ENCODE measurements at regions not wholly inside any gene's neighbourhood (a gene's known extent, or its start where the extent isn't known, plus 50 kb on each side); places are given as distances from the start of the nearest gene placed in this dataset.

DNA sequence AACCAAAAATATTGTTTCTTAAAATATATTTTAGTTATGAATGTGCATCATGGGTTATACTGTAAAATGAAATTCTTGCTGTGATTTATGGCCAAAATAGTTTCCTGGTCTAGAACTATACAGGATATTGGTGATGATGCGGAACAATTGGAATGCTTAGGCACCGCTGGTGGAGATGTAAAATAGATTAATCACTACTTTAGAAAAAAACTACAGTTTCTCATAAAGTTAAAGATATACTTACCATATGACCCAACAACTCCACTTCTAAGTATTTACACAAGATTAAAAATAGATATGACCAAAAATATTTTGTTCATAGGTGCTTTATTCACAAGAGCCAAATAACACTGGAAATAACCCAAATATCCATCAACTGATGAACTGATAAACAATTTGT, 126.7 kb downstream of the TUSC7 start:
- TF ChIP-seq EZH2 (optimal IDR thresholded peaks at IDR 0.05; ENCODE audit: low read depth, low read length) (no peak), EZH2phosphoT487 (IDR thresholded peaks at IDR 0.05; ENCODE audit: low read length) (no peak)
- TF ChIP-seq, protein P1, sequence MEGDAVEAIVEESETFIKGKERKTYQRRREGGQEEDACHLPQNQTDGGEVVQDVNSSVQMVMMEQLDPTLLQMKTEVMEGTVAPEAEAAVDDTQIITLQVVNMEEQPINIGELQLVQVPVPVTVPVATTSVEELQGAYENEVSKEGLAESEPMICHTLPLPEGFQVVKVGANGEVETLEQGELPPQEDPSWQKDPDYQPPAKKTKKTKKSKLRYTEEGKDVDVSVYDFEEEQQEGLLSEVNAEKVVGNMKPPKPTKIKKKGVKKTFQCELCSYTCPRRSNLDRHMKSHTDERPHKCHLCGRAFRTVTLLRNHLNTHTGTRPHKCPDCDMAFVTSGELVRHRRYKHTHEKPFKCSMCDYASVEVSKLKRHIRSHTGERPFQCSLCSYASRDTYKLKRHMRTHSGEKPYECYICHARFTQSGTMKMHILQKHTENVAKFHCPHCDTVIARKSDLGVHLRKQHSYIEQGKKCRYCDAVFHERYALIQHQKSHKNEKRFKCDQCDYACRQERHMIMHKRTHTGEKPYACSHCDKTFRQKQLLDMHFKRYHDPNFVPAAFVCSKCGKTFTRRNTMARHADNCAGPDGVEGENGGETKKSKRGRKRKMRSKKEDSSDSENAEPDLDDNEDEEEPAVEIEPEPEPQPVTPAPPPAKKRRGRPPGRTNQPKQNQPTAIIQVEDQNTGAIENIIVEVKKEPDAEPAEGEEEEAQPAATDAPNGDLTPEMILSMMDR (IDR thresholded peaks at IDR 0.05; ENCODE audit: low read length): no peak
- Histone ChIP-seq H3K9me2 (replicated peaks; ENCODE audit: insufficient read depth, low read length) (no peaks in the 10 kb centered on the region), H3K36me3 (replicated peaks; ENCODE audit: insufficient read depth, low read length) (no peaks in the 10 kb centered on the region), H3K4me2 (ENCODE audit: low read depth, low read length) (no peak overlapping the region), H3K4me1 (ENCODE audit: low read length) (no peaks in the 10 kb centered on the region), H3K4me3 (ENCODE audit: low read length) (no peak overlapping the region), H3F3A (ENCODE audit: insufficient read depth, low read length) (no peaks in the 10 kb centered on the region), H2AFZ (ENCODE audit: low read length) (no peak overlapping the region), H3K27ac (ENCODE audit: low read length) (no peak overlapping the region), H3K79me2 (ENCODE audit: low read length) (no peaks in the 10 kb centered on the region), H3K9me3 (replicated peaks; ENCODE audit: insufficient read depth, low read length) (no peaks in the 10 kb centered on the region), H3K27me3 (replicated peaks; ENCODE audit: insufficient read depth, low read length) (no peaks in the 10 kb centered on the region), H4K20me1 (ENCODE audit: insufficient read depth, low read length) (no peaks in the 10 kb centered on the region), H3K9ac (ENCODE audit: low read length) (no peak overlapping the region)
- no peak for DNase-seq

DNA sequence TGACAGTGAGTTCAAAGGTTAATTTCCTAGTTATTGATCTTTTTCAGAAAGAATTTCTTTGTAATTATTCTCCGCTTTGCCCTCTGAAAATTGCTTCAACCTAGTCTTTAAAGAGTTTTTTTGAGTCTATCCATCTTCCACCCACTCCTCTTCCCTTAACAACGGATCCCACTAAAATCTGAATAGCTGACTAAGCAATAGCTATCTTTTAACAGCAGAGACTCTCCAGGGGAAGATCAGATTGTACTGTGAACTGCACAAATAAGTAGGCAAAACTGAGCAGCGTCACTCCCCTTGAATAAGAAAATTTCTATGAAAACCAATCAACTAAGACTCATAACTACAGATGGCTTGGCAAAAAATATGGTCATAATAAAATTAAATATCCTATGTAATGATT, 127.9 kb downstream of the TUSC7 start:
- Histone ChIP-seq H3K9ac (ENCODE audit: low read length) (no peak overlapping the region), H3K9me2 (replicated peaks; ENCODE audit: insufficient read depth, low read length) (no peaks in the 10 kb centered on the region), H3K4me1 (ENCODE audit: low read length) (no peaks in the 10 kb centered on the region), H2AFZ (ENCODE audit: low read length) (no peak overlapping the region), H3K9me3 (replicated peaks; ENCODE audit: insufficient read depth, low read length) (no peaks in the 10 kb centered on the region), H3K4me2 (ENCODE audit: low read depth, low read length) (no peak overlapping the region), H3F3A (ENCODE audit: insufficient read depth, low read length) (no peaks in the 10 kb centered on the region), H3K27me3 (replicated peaks; ENCODE audit: insufficient read depth, low read length) (no peaks in the 10 kb centered on the region), H3K79me2 (ENCODE audit: low read length) (no peaks in the 10 kb centered on the region), H3K4me3 (ENCODE audit: low read length) (no peak overlapping the region), H3K36me3 (replicated peaks; ENCODE audit: insufficient read depth, low read length) (no peaks in the 10 kb centered on the region), H4K20me1 (ENCODE audit: insufficient read depth, low read length) (no peaks in the 10 kb centered on the region), H3K27ac (ENCODE audit: low read length) (no peak overlapping the region)
- DNase-seq: no peak
- no peak for TF ChIP-seq EZH2phosphoT487 (IDR thresholded peaks at IDR 0.05; ENCODE audit: low read length)
- no peak for TF ChIP-seq EZH2 (optimal IDR thresholded peaks at IDR 0.05; ENCODE audit: low read depth, low read length)
- TF ChIP-seq, protein P1 (IDR thresholded peaks at IDR 0.05; ENCODE audit: low read length): no peak

DNA sequence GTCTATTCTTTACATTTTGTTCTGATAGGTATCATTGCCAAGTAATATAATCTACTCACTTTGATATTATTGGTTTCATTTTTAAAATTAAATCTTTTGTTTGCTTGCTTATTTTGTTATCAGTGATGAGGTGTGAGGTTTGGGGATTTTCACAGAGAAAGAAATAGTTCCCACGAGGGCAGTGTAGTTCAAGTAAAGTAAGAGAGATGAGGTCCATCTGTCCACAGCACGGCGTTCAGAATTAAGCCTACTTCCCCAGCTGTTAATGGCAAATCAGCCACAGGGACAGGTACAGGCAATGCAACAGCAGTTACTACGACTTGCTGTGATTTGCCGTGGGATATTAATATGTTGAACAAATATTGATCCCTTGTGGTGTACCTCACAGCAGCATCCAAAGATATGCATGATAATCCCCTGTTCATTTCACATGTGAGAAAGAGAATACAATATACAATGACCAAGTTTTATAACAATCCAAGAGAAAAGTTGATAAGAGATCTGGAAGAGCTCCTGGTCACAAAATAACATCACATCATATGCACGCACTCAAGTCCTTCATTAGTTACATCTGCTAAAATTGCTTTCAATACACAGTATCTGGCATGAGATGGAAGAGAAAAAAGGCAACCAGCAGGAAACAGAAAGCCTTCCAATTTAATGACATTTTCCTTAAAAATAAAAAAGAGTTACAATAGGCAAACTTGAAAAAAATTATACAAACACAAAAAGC, 131.6 kb downstream of the TUSC7 start:
- no peaks in the 10 kb centered on the region for H3K9me3 ChIP-seq (replicated peaks; ENCODE audit: insufficient read depth, low read length)
- H2AFZ ChIP-seq (ENCODE audit: low read length): no peak overlapping the region
- no peak overlapping the region for H3K4me3 ChIP-seq (ENCODE audit: low read length)
- no peaks in the 10 kb centered on the region for H4K20me1 ChIP-seq (ENCODE audit: insufficient read depth, low read length)
- H3K27ac ChIP-seq (ENCODE audit: low read length): no peak overlapping the region
- DNase-seq: no peak
- H3K9ac ChIP-seq (ENCODE audit: low read length): no peak overlapping the region
- H3K9me2 ChIP-seq (replicated peaks; ENCODE audit: insufficient read depth, low read length): no peaks in the 10 kb centered on the region
- H3K79me2 ChIP-seq (ENCODE audit: low read length): no peaks in the 10 kb centered on the region
- no peaks in the 10 kb centered on the region for H3F3A ChIP-seq (ENCODE audit: insufficient read depth, low read length)
- H3K4me1 ChIP-seq (ENCODE audit: low read length): no peaks in the 10 kb centered on the region
- no peak overlapping the region for H3K4me2 ChIP-seq (ENCODE audit: low read depth, low read length)
- TF ChIP-seq EZH2phosphoT487 (IDR thresholded peaks at IDR 0.05; ENCODE audit: low read length) (no peak), EZH2 (optimal IDR thresholded peaks at IDR 0.05; ENCODE audit: low read depth, low read length) (no peak)
- TF ChIP-seq, protein P1 (IDR thresholded peaks at IDR 0.05; ENCODE audit: low read length): no peak
- H3K27me3 ChIP-seq (replicated peaks; ENCODE audit: insufficient read depth, low read length): no peaks in the 10 kb centered on the region
- H3K36me3 ChIP-seq (replicated peaks; ENCODE audit: insufficient read depth, low read length): no peaks in the 10 kb centered on the region

Data from MM.1S (cell line).